ENCODE measurements at regions not wholly inside any gene's neighbourhood (a gene's known extent, or its start where the extent isn't known, plus 50 kb on each side); places are given as distances from the start of the nearest gene placed in this dataset.

DNA sequence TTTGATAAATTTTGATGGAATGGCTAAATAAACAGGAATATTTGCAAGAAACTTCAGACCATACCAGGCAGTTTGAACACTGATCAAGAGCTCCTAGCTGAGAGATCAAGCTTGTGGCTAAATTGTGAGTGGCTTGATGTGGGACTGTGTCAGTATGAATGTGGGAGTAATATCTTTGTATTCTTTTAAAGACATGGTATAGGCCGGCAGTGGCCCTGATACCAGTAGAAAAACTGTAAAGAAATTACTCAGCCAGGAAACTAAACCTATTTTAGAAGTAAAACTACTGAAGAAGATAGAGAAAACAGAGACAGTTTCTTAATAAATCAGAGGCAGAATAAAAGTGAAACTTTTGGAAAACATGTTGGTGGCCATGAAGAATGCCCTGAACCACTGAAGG is 608.4 kb upstream of the SYNCRIP start:
- no peak for DNase-seq (ENCODE audit: low spot score)
- H2AFZ ChIP-seq (ENCODE audit: low read length), result no peak overlapping the region
- no peak overlapping the region for H3K4me2 ChIP-seq (ENCODE audit: low read length)
- intact Hi-C loops (cut with micrococcal nuclease; ENCODE audit: unreplicated experiment), result no loop called here
- H3K4me3 ChIP-seq (ENCODE audit: low read depth, low read length, poor library complexity, severe bottlenecking), result no peak overlapping the region
- no TSS peak for BruUV-seq (replicated peaks)
- H3K79me2 ChIP-seq (ENCODE audit: insufficient read depth, low read depth, low read length), result no peaks in the 10 kb centered on the region
- H3K9me2 ChIP-seq (ENCODE audit: insufficient read depth, low read length), result no peaks in the 10 kb centered on the region
- ChIA-PET POLR2A (no interaction called here), CTCF (ENCODE audit: unreplicated experiment) (no interaction called here)
- no peaks in the 10 kb centered on the region for H3K4me1 ChIP-seq (ENCODE audit: insufficient read depth, low read length, poor library complexity, severe bottlenecking)
- no peak overlapping the region for H3K27ac ChIP-seq (ENCODE audit: low read depth, low read length, poor library complexity, severe bottlenecking)
- no peaks in the 10 kb centered on the region for H3K36me3 ChIP-seq (ENCODE audit: insufficient read depth, low read length)
- H4K20me1 ChIP-seq (ENCODE audit: insufficient read depth, low read length), result no peaks in the 10 kb centered on the region
- TF ChIP-seq, protein P1, sequence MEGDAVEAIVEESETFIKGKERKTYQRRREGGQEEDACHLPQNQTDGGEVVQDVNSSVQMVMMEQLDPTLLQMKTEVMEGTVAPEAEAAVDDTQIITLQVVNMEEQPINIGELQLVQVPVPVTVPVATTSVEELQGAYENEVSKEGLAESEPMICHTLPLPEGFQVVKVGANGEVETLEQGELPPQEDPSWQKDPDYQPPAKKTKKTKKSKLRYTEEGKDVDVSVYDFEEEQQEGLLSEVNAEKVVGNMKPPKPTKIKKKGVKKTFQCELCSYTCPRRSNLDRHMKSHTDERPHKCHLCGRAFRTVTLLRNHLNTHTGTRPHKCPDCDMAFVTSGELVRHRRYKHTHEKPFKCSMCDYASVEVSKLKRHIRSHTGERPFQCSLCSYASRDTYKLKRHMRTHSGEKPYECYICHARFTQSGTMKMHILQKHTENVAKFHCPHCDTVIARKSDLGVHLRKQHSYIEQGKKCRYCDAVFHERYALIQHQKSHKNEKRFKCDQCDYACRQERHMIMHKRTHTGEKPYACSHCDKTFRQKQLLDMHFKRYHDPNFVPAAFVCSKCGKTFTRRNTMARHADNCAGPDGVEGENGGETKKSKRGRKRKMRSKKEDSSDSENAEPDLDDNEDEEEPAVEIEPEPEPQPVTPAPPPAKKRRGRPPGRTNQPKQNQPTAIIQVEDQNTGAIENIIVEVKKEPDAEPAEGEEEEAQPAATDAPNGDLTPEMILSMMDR (conservative IDR thresholded peaks at IDR 0.05; ENCODE audit: low read length), result no peak
- no peak for TF ChIP-seq EZH2phosphoT487 (IDR thresholded peaks at IDR 0.05; ENCODE audit: borderline replicate concordance, low read depth, low read length)
- H3K9me3 ChIP-seq (ENCODE audit: low read length), result no peaks in the 10 kb centered on the region

DNA sequence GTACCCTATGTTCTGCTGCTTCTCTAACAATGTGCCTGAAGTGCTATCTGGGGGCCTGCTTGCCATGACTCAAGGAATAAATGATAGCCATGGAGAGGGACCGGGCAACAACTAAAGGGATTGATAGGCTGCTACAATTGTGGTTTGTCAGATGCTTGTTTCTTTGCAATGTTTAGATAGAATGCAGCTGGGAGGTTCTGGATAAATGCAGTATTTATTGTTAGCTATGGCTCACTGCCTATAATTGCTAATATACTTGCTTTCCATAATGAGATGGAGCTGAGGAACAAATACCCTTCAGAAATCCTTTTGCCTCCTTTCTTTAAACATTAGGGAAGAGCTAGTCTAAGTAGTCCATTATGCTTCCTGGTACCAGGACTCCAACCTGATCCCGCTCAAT is 575.2 kb upstream of the SYNCRIP start:
- H3K9me2 ChIP-seq (ENCODE audit: insufficient read depth, low read length), result no peaks in the 10 kb centered on the region
- BruUV-seq (replicated peaks), result no TSS peak
- no peaks in the 10 kb centered on the region for H3K36me3 ChIP-seq (ENCODE audit: insufficient read depth, low read length)
- intact Hi-C loops (cut with micrococcal nuclease; ENCODE audit: unreplicated experiment), result no loop called here
- H3K4me1 ChIP-seq (ENCODE audit: insufficient read depth, low read length, poor library complexity, severe bottlenecking), result no peaks in the 10 kb centered on the region
- POLR2A ChIA-PET, result interaction anchor here (0.7 kb wide), 1 partner anchor 26 kb away, joined by 4 read pairs; no protein-coding TSS in a partner anchor
- H4K20me1 ChIP-seq (ENCODE audit: insufficient read depth, low read length), result no peaks in the 10 kb centered on the region
- H3K9me3 ChIP-seq (ENCODE audit: low read length), result no peaks in the 10 kb centered on the region
- no peak overlapping the region for H2AFZ ChIP-seq (ENCODE audit: low read length)
- CTCF ChIA-PET (ENCODE audit: unreplicated experiment), result no interaction called here
- H3K27ac ChIP-seq (ENCODE audit: low read depth, low read length, poor library complexity, severe bottlenecking), result no peak overlapping the region
- no peak overlapping the region for H3K4me2 ChIP-seq (ENCODE audit: low read length)
- TF ChIP-seq EZH2phosphoT487 (IDR thresholded peaks at IDR 0.05; ENCODE audit: borderline replicate concordance, low read depth, low read length), result no peak
- no peaks in the 10 kb centered on the region for H3K79me2 ChIP-seq (ENCODE audit: insufficient read depth, low read depth, low read length)
- DNase-seq (ENCODE audit: low spot score), result no peak
- no peak overlapping the region for H3K4me3 ChIP-seq (ENCODE audit: low read depth, low read length, poor library complexity, severe bottlenecking)

DNA sequence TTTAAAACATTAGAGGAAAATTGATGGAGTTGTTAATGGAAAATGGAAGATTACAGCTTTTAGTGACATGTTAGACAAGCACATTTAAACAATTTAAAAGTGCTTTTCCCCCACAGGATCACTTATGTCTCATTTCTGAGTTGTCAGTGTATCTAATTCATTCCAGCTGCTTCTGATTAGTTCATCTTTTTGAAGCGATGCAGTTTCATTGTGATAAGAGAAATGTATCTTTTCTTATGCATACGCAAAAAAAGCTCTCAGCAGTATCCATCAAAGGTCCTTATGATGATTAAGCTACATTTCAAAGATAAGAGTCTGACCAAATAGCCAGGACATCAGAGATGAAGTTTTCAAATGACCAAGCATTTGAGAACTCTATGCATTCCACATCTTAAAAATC is 572.6 kb upstream of the SYNCRIP start:
- H3K4me2 ChIP-seq (ENCODE audit: low read length), result no peak overlapping the region
- H2AFZ ChIP-seq (ENCODE audit: low read length), result no peak overlapping the region
- no peak for DNase-seq (ENCODE audit: low spot score)
- ChIA-PET POLR2A (no interaction called here), CTCF (ENCODE audit: unreplicated experiment) (no interaction called here)
- BruUV-seq (replicated peaks), result no TSS peak
- H3K4me3 ChIP-seq (ENCODE audit: low read depth, low read length, poor library complexity, severe bottlenecking), result no peak overlapping the region
- no peaks in the 10 kb centered on the region for H3K36me3 ChIP-seq (ENCODE audit: insufficient read depth, low read length)
- no peak overlapping the region for H3K27ac ChIP-seq (ENCODE audit: low read depth, low read length, poor library complexity, severe bottlenecking)
- no peak for TF ChIP-seq EZH2phosphoT487 (IDR thresholded peaks at IDR 0.05; ENCODE audit: borderline replicate concordance, low read depth, low read length)
- TF ChIP-seq, protein P1 (conservative IDR thresholded peaks at IDR 0.05; ENCODE audit: low read length), result no peak
- no peaks in the 10 kb centered on the region for H4K20me1 ChIP-seq (ENCODE audit: insufficient read depth, low read length)
- no peaks in the 10 kb centered on the region for H3K4me1 ChIP-seq (ENCODE audit: insufficient read depth, low read length, poor library complexity, severe bottlenecking)
- H3K79me2 ChIP-seq (ENCODE audit: insufficient read depth, low read depth, low read length), result no peaks in the 10 kb centered on the region
- no peaks in the 10 kb centered on the region for H3K9me2 ChIP-seq (ENCODE audit: insufficient read depth, low read length)
- intact Hi-C loops (cut with micrococcal nuclease; ENCODE audit: unreplicated experiment), result no loop called here
- H3K9me3 ChIP-seq (ENCODE audit: low read length), result no peaks in the 10 kb centered on the region

Data from OCI-LY7 (cell line).